NCI-H345 (cell line): ENCODE measurements at regions not wholly inside any gene's neighbourhood (a gene's known extent, or its start where the extent isn't known, plus 50 kb on each side); places are given as distances from the start of the nearest gene placed in this dataset.
"Not testable (repeated sequence)": the region's sequence is repeated elsewhere in the genome, so short reads cannot be mapped to it uniquely, and the experiment has no call there.

Source experiments
- DNase-seq: peaks from one replicate; lab custom pipeline; 2025; lab: John Stamatoyannopoulos, UW

- no peak for DNase-seq
Observed at GRCh38 chr3:79960594-79960993, 192.8 kb upstream of the ROBO1 start.

DNA sequence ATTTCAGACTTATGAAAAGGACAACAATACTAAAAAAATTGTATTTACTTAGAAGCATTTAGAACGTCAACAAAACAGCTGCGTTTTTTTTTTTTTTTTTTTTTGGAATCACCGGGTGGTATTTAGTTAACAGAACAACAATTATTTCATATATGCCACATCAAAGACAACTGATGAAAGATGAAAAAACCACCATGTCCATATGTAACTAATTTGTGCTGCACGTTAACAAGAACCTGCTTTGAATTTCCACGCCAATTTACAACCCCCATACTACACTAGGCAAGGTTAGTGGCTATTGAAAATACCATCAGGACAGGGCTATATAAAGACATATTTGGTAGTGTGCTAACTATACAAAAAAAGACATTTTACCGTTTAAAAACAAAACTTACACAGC, 189.3 kb upstream of the ROBO1 start:
- no peak for DNase-seq

DNA sequence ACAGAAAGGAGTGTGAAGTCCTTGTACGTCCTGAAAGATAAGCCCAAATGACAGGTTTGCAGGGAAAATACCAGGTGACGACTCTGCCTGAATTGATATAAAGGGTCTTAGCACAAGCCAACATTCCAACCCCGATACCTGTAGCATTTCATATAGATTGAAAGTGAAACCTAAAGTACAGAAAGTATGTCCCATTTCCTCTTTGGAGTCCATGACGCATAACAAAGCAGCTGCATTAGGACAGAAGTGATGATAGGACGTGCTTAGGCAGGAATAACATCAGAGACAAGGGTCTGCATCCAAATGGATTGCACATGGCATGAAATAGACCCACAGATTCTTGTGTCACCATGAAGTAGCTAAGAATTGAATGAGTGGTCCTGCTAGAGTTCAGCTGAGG, 187.0 kb upstream of the ROBO1 start:
- no peak for DNase-seq

DNA sequence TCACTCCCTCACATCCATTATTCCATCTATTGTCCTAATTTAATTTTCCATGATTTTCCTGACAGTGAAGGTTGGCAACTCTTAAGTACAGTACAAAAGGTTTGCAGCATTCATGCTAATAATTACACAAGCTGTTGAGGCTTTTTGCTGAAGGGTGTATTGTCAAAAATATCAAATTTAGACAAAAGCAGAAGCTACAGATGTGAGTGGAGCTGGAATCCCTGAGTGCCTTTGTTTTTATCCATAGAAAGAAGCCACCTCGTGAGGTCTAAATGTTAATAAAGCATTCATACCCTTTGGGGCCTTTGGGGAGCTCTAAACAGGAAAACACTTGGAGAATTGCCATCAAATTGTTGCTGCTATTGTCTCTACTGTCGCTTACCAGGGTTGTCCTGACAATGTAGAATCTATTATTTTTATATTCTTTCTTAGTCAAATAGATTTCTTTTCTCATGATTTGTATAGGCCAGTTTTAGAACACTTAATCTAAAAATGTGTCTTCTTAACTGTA, 185.8 kb upstream of the ROBO1 start:
- peak; percentile 63 for DNase-seq

DNA sequence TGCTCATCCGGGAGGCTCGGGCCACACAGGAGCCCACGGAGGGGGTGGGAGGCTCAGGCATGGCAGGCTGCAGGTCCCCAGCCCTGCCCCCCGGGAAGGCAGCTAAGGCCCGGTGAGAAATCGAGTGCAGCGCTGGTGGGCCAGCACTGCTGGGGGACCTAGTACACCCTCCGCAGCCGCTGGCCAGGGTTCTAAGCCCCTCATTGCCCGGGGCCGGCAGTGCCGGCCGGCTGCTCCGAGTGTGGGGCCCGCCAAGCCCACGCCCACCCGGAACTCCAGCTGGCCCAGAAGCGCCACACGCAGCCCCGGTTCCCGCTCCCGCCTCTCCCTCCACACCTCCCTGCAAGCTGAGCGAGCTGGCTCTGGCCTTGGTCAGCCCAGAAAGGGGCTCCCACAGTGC, 183.6 kb upstream of the ROBO1 start:
- not testable (repeated sequence) for DNase-seq

DNA sequence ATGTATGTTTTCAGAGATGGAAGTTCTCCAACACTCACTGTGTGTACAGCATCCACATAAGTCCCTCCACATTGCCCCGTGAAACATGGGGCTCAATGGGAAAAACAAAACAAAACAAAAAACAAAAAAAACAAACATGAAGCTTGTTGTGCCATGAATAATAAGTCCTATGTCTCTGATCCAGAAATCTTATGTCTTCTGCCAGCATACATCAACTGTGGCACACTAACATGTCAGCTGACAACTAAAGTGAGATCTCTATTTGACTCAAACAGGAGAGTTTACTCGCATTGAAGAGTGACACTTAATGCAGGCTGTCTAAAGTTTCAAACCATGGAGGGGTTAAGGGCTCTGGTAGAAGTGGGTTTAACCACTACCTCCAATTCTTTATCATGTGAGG, 180.2 kb upstream of the ROBO1 start:
- no peak for DNase-seq

DNA sequence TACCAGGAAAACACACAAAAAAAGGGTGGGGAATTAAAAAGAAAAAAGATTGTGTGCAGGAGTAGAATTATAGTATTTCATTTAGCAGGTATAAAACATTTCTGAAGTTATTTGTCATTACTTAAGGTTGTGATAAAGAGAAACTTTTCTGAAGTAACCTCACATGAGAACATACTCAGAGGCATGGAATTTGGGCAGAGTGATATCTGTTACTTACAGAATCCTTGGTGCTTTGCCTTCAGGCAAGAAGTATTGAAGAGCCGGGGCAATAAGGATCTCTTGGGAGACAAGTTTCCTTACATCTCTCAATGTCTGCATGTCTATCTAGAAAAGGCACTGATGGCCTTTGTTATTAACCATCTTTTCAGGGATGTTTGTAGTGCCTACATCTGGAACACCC, 179.7 kb upstream of the ROBO1 start:
- no peak for DNase-seq

GRCh38 chr3:79937567-79937966, 169.8 kb upstream of the ROBO1 start:
- DNase-seq = no peak

DNA sequence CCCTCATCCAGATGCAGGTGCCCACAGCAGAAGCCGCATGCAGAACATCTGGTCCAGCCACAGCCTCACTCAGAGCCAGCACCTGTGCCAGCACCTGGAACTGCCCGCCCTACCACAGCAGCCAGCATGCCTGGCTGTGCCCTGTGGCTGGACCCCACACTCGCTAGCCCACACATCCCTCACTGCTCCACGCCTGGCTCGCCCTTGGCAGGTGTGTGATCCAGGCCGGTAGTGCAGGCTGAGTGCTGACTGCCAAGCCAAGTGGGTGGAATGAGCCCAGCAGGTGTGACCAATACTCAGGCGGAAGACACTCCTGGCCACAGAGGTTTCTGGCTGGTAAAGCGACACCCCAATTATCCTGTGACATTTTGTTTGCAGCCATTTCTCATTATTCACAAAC, 162.4 kb upstream of the ROBO1 start:
- no peak for DNase-seq

GRCh38 chr3:79928687-79929408, 161.1 kb upstream of the ROBO1 start:
- no peak for DNase-seq

DNA sequence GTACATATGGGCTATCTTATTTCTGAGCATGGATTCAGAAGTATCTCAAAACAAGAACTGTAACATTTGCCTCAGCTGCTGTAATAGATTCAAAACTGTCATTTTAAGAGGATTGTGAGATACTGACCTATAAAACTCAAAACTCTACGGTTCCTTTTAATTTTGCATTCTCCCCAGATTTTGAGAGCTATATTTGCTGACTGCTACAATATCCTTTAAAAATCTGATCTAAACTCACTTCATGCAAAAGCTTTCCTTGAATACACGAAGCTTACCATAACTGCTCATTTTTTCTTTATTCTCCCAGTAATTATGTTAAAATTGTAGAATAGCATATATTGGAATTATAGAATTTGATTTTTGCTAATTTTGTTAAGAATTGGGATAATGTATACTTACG, 158.7 kb upstream of the ROBO1 start:
- no peak for DNase-seq

GRCh38 chr3:79922633-79923032, 154.8 kb upstream of the ROBO1 start:
- DNase-seq = no peak

GRCh38 chr3:79917561-79917960, 149.8 kb upstream of the ROBO1 start:
- DNase-seq = no peak

- DNase-seq = no peak
Observed at GRCh38 chr3:79910337-79910736, 142.5 kb upstream of the ROBO1 start.

- no peak for DNase-seq
Observed at GRCh38 chr3:79906106-79906505, 138.3 kb upstream of the ROBO1 start.

- no peak for DNase-seq
Observed at GRCh38 chr3:79902151-79902550, 134.4 kb upstream of the ROBO1 start.

DNA sequence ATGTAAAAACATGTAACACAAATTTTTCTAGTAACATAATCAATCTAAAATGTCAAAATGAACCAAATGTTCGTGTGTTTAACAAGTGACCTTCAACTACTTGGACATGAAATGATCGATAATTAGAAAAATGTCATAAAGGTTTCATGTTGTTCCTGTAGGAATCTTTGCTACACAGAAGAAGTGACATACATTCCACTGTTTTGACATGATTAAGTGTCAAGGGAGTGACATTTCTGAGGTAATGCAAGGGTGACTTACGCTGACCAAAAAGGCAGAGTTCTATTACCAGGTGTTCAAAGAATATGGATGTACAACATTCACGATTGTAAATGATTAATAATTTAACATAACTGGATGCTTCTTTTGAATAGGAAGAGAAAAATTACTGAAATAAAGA, 131.1 kb upstream of the ROBO1 start:
- DNase-seq = no peak

DNA sequence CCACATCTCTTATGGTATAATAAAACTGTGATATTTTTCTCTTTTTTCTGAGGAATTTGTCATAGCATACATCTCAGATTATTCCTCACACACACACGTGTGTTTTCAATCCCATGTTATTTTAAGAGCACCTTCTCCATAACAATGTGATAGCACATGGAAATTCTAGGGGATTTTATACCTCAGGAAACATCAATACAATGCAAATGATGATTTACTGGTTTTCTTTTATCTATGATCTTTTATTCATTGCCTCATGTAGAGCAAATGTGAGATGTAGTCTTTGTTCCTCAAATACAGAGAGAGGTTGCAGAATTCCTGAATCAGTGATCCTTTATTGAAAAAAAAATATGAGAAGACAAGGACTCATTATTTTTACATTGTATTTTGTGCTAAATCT, 128.3 kb upstream of the ROBO1 start:
- no peak for DNase-seq

- no peak for DNase-seq
Observed at GRCh38 chr3:79887213-79887612, 119.4 kb upstream of the ROBO1 start.

DNA sequence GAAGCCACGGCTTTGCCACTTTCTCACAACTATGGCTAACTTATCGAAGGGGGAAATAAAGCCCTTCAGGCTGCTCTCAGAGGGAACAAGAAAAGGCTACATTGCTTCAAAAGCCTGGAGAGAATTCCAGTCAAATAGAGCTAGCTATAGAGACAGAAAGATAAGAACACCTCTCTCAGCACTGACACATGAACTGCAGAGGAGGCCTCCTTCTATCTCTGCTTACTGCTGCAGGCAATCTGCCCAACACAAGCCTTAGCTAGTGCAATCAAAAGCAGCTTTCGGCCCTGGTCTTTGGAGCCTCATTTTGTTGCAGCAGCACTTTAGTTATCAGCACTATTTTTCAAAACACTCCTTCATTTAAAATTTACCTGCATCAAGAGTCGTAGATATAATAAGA, 118.4 kb upstream of the ROBO1 start:
- DNase-seq = no peak

DNA sequence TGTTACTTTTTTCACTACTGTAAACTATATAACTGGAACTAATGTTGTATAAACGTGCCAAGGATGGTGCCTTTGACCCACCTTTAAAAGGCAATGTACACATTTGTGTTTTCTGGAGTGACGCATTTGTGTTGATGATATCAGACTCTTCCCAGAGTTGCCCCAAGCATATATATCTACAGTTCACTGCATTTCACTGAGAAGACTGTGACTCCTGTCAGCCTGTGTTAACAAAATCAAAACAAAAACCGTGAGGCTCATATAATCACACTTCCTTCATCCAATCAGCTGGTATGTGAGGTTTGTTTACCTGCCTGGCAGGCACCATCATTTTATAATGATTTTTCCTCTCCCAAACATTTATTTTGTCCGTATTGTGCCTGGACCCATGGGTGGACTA, 117.6 kb upstream of the ROBO1 start:
- no peak for DNase-seq

GRCh38 chr3:79884354-79884753, 116.6 kb upstream of the ROBO1 start:
- no peak for DNase-seq

DNA sequence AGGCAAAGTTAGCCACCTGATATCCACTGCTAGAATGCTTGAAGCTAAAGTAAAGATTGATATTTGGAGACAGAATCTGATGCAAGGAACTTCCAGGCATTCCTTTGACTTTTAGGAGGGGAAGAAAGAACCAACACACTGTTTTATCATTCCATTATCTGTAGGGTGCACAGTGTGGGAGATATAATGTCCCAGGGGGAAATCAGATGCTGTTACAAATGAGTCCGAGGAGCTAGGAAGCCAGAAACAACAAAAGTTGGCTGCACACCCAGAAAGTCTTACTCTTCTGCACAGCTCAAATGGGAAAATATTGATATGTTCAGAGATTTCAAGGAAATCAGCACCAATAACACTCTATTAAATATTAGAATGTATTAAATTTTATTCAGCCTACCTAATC, 113.6 kb upstream of the ROBO1 start:
- DNase-seq = no peak

DNA sequence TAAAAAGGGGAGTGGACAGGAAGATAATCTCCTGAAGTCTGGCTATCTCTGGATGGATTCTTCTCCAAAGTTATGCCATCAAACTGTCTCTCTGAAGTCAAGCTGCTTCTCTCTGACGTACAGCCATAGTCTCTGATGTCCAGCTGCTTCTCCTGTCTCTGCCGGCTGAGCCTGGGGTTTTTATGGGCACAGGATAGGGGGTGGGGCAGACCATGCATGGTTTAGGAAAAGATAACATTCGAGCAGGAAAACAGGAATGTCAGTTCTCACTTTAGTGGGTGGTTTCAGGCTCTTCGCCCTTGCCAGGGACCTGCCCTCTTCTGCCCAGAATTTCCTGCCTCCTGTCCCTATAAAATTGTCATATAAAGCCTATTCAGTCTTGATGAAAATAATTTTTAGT, 110.9 kb upstream of the ROBO1 start:
- DNase-seq = no peak
